DND-41 (cell line): ENCODE measurements at regions not wholly inside any gene's neighbourhood (a gene's known extent, or its start where the extent isn't known, plus 50 kb on each side); places are given as distances from the start of the nearest gene placed in this dataset.

Source experiments
- ATAC-seq: fragments of 200-7000 bp; cut with Tn5 transposase; 3 replicates; pipeline ENCODE4 v1.9.1; 2021; ENCODE audit warnings: low read depth; ENCODE audit not compliant: insufficient read depth
- DNase-seq: peaks from one replicate; pipeline ENCODE4 v3.0.0-alpha.2; 2020
- H2AFZ ChIP-seq: 2 replicates; pipeline ENCODE4 v1.6.0; 2012; ENCODE audit warnings: low read depth, low read length
- H3K27ac ChIP-seq: 2 replicates; pipeline ENCODE4 v1.5.1; 2012; ENCODE audit warnings: low read length, inconsistent platforms
- H3K27me3 ChIP-seq: fragments of 200-600 bp; sonication (generic); 2 replicates; pipeline ENCODE4 v1.6.0; 2012; ENCODE audit warnings: low read length, mild to moderate bottlenecking, inconsistent platforms; ENCODE audit not compliant: insufficient read depth, poor library complexity
- H3K36me3 ChIP-seq: 2 replicates; pipeline ENCODE4 v1.5.1; 2012; ENCODE audit warnings: low read length, inconsistent platforms; ENCODE audit not compliant: insufficient read depth
- H3K4me1 ChIP-seq: 2 replicates; pipeline ENCODE4 v1.5.1; 2012; ENCODE audit warnings: mild to moderate bottlenecking, low read length; ENCODE audit not compliant: insufficient read depth
- H3K4me2 ChIP-seq: 2 replicates; pipeline ENCODE4 v1.6.0; 2012; ENCODE audit warnings: mild to moderate bottlenecking, moderate library complexity, low read length, inconsistent platforms; ENCODE audit not compliant: insufficient read depth
- H3K4me3 ChIP-seq, 2 experiments: fragments of 200-600 bp in 1 of 2; shearing (Covaris generic) in 1 of 2; 2 replicates each; pipeline ENCODE4 v1.5.1; 2012 to 2016; ENCODE audit warnings: inconsistent platforms in 2 of 2, low read length in 2 of 2, mild to moderate bottlenecking in 2 of 2, low read depth in 1 of 2, moderate library complexity in 1 of 2
- H3K79me2 ChIP-seq: 2 replicates; pipeline ENCODE4 v1.6.0; 2012; ENCODE audit warnings: low read length, inconsistent platforms; ENCODE audit not compliant: insufficient read depth
- H3K9ac ChIP-seq: 2 replicates; pipeline ENCODE4 v1.6.0; 2012; ENCODE audit warnings: low read depth, mild to moderate bottlenecking, inconsistent platforms, low read length, moderate library complexity
- H3K9me3 ChIP-seq: 2 replicates; pipeline ENCODE4 v1.5.1; 2012; ENCODE audit warnings: low read length, moderate library complexity, mild to moderate bottlenecking, inconsistent platforms; ENCODE audit not compliant: insufficient read depth, severe bottlenecking
- H4K20me1 ChIP-seq: 2 replicates; pipeline ENCODE4 v1.6.0; 2012; ENCODE audit warnings: low read length; ENCODE audit not compliant: insufficient read depth
- EZH2 ChIP-seq: IDR thresholded peaks from 3 replicates; pipeline ENCODE4 v1.6.1; 2012; ENCODE audit warnings: borderline replicate concordance, low read depth, mild to moderate bottlenecking, moderate library complexity, low read length, inconsistent platforms; ENCODE audit not compliant: severe bottlenecking
- TF ChIP-seq, protein P1 (sequence below): IDR thresholded peaks from 2 replicates; pipeline ENCODE4 v1.5.1; 2012; ENCODE audit warnings: borderline replicate concordance, low read length, moderate library complexity, mild to moderate bottlenecking; ENCODE audit not compliant: poor library complexity, severe bottlenecking; ENCODE audit errors: extremely low read depth

DNA sequence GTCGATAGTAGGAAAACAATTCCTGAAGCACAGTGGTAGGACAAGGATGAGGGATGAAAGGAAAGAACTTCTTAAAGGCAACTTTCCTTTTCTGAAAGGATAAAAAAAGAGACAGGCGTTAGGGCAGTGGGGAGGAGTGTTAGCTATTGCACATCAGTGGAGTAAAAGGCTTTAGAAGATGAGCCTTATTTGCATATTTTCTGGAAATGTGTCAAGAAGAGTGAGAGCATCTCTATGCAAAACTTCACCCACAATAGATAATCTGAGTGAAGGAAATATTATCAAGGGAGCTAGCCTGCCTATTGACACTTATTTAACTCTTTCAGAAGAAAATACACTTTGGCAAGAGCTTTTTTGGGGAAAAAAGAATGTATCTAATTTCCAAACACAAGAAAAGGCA, 151.6 kb downstream of the MACIR start:
- H3K4me3 ChIP-seq = no peak overlapping the region
- H3K4me1 ChIP-seq = no peaks in the 10 kb centered on the region
- no peaks in the 10 kb centered on the region for H3K9me3 ChIP-seq
- H3K79me2 ChIP-seq = no peaks in the 10 kb centered on the region
- H3K9ac ChIP-seq = no peak overlapping the region
- H2AFZ ChIP-seq = no peak overlapping the region
- TF ChIP-seq, protein P1, sequence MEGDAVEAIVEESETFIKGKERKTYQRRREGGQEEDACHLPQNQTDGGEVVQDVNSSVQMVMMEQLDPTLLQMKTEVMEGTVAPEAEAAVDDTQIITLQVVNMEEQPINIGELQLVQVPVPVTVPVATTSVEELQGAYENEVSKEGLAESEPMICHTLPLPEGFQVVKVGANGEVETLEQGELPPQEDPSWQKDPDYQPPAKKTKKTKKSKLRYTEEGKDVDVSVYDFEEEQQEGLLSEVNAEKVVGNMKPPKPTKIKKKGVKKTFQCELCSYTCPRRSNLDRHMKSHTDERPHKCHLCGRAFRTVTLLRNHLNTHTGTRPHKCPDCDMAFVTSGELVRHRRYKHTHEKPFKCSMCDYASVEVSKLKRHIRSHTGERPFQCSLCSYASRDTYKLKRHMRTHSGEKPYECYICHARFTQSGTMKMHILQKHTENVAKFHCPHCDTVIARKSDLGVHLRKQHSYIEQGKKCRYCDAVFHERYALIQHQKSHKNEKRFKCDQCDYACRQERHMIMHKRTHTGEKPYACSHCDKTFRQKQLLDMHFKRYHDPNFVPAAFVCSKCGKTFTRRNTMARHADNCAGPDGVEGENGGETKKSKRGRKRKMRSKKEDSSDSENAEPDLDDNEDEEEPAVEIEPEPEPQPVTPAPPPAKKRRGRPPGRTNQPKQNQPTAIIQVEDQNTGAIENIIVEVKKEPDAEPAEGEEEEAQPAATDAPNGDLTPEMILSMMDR = no peak
- TF ChIP-seq EZH2 = no peak
- H3K4me2 ChIP-seq = no peak overlapping the region
- H4K20me1 ChIP-seq = no peaks in the 10 kb centered on the region
- ATAC-seq (no peak), DNase-seq (no peak)
- no peak overlapping the region for H3K27ac ChIP-seq
- H3K27me3 ChIP-seq = no peaks in the 10 kb centered on the region
- H3K36me3 ChIP-seq = no peaks in the 10 kb centered on the region

DNA sequence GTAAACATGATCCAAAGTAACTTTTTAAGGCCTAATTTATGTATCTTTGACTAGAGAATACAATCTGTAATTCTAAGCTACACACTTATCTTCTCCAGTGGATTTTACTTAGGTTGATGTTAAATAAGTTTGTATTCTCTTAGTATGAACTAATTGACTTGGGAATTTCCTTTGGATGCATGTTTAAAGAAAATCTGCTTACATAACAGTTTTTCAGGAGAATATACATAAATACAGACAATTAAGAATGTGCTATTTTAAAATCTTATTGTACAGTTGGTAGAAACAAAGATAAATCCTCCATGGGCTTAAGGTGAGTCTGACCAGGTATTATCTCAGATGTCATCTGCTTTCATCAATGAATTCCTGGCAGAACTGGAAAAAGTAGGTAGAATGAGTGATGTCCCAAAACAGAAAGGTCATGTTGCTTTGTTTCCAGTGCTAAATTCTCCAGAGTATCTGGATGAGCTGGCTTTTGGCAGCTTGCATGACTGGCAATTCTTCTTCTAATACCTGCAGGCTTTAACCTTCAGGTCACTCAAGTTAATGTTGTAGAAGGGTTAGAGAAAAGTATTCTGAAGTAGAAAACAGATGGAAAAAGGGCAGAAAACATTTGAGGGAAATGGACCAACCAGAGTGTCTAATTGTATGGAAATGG, 150.6 kb downstream of the MACIR start:
- Histone ChIP-seq H3K4me3 (no peak overlapping the region), H4K20me1 (no peaks in the 10 kb centered on the region), H3K36me3 (no peaks in the 10 kb centered on the region), H3K4me1 (no peaks in the 10 kb centered on the region), H3K9me3 (no peaks in the 10 kb centered on the region), H3K27me3 (no peaks in the 10 kb centered on the region), H2AFZ (no peak overlapping the region), H3K27ac (no peak overlapping the region), H3K79me2 (no peaks in the 10 kb centered on the region), H3K9ac (no peak overlapping the region), H3K4me2 (no peak overlapping the region)
- ATAC-seq (no peak), DNase-seq (no peak)
- TF ChIP-seq, protein P1 = no peak
- no peak for TF ChIP-seq EZH2

DNA sequence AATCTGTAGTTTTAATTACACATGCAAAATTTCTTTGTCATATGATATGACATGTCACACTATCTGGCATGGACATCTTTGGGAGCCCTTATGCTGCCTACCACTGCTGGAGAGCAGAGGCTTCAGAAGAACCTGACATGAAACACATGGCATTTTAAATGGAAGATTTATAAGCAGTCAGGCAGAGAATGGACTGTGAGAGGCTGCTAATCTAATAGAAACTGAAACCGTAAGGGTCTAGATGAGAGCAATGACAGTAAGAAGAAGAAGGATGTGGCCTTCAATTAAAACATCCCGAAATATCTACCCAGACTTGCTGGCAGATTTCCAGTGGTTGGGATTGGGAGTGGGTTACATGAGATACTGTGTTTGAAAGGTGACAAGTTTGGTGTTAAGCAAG, 149.8 kb downstream of the MACIR start:
- no peaks in the 10 kb centered on the region for H3K27me3 ChIP-seq
- H3K27ac ChIP-seq = no peak overlapping the region
- no peak overlapping the region for H3K4me3 ChIP-seq
- no peaks in the 10 kb centered on the region for H3K9me3 ChIP-seq
- no peaks in the 10 kb centered on the region for H4K20me1 ChIP-seq
- no peaks in the 10 kb centered on the region for H3K4me1 ChIP-seq
- no peaks in the 10 kb centered on the region for H3K79me2 ChIP-seq
- H3K9ac ChIP-seq = no peak overlapping the region
- DNase-seq (no peak), ATAC-seq (no peak)
- H3K4me2 ChIP-seq = no peak overlapping the region
- H3K36me3 ChIP-seq = no peaks in the 10 kb centered on the region
- H2AFZ ChIP-seq = no peak overlapping the region
- TF ChIP-seq EZH2 = no peak
- TF ChIP-seq, protein P1 = no peak
